ENCODE measurements at regions not wholly inside any gene's neighbourhood (a gene's known extent, or its start where the extent isn't known, plus 50 kb on each side); places are given as distances from the start of the nearest gene placed in this dataset.

DNA sequence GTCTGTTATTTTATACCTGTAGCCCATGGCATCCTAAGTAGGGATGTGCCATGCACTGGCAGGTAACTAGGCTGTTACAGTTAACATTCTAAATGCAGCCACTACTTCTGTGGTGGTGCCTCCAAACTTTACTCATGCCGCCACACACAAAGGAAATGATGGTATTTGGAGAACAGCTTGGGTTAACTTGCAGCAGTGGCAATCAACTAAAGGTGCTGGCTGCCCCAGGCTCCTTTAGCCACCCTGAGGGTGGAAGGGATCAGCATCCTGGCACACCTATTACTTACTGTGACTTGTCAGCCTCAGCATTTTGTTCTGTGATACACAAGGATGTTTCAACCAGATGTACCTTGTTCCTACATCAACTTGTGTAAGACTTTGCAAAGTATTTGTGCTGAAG, 221.8 kb upstream of the PPP1R3A start:
- TF ChIP-seq CTCF (conservative IDR thresholded peaks at IDR 0.05 in 1 of 2, IDR thresholded peaks at IDR 0.05 in 1 of 2; ENCODE audit: extremely low read depth in 1 of 2, insufficient read depth in 1 of 2, low read depth in 1 of 2, low read length in 2 of 2) (no peak), EZH2 (IDR thresholded peaks at IDR 0.05; ENCODE audit: borderline replicate concordance, low read length) (no peak)
